Calu3 (cell line): ENCODE measurements at regions not wholly inside any gene's neighbourhood (a gene's known extent, or its start where the extent isn't known, plus 50 kb on each side); places are given as distances from the start of the nearest gene placed in this dataset.

ENCODE experiments used
- BruUV-seq: library from RNA; stranded (reverse); fragments of 400-500 nt; replicated peaks from 2 replicates; lab custom pipeline; 2021; lab: Mats Ljungman, UMichigan
- CTCF ChIA-PET: fragments of 300-600 bp; sonication (Branson Sonifier 250); formaldehyde crosslinking; loops from one replicate; lab custom pipeline; 2022; ENCODE audit warnings: antibody characterized with exemption; lab: Charles Lee
- DNase-seq: peaks from one replicate; pipeline ENCODE4 v3.0.0; 2022
- H3K27ac Mint-ChIP-seq: one replicate; pipeline ENCODE4 v1.8.0; 2022; ENCODE audit warnings: mixed read lengths; ENCODE audit not compliant: unreplicated experiment
- H3K27me3 Mint-ChIP-seq: one replicate; pipeline ENCODE4 v1.8.0; 2022; ENCODE audit warnings: mixed read lengths; ENCODE audit not compliant: unreplicated experiment
- H3K36me3 Mint-ChIP-seq: one replicate; pipeline ENCODE4 v1.8.0; 2022; ENCODE audit warnings: mild to moderate bottlenecking, moderate library complexity, mixed read lengths; ENCODE audit not compliant: insufficient read depth, unreplicated experiment
- H3K4me1 Mint-ChIP-seq: one replicate; pipeline ENCODE4 v1.8.0; 2022; ENCODE audit warnings: mild to moderate bottlenecking, low read depth, mixed read lengths; ENCODE audit not compliant: unreplicated experiment
- H3K4me3 Mint-ChIP-seq: one replicate; pipeline ENCODE4 v1.8.0; 2022; ENCODE audit warnings: mild to moderate bottlenecking, low read depth, moderate library complexity, mixed read lengths; ENCODE audit not compliant: unreplicated experiment
- H3K9me3 Mint-ChIP-seq: one replicate; pipeline ENCODE4 v1.8.0; 2022; ENCODE audit warnings: low read depth, mixed read lengths; ENCODE audit not compliant: unreplicated experiment
- intact Hi-C: fragments of 100-400 bp; cut with micrococcal nuclease; formaldehyde crosslinking; loops from one replicate; pipeline ENCODE4 v1.10.0; 2022; ENCODE audit not compliant: unreplicated experiment
- TF ChIP-seq, protein P1 (sequence below): fragments of 200-600 bp; IDR thresholded peaks from one replicate; pipeline ENCODE4 v1.8.0; 2022; ENCODE audit warnings: antibody characterized with exemption; ENCODE audit not compliant: unreplicated experiment

DNA sequence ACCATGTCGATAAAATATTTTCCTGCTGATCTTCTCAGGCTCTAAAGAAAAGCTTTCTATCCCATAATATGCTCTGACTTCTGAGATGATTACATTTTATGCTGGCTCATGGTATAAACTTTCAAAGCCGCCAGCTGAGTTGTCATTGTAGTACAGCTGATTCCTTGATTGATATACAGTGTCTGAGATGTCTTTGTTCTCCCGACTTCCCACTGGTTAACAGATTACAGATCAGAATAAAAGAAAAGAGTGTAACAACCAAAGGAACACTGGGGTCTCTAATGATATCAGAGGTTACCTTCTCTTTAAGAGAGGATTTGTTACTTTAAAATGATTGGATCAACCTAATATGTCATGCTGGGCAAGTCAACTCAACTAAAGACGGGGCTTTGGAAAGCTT is 485.4 kb upstream of the LRRC7 start:
- TF ChIP-seq, protein P1, sequence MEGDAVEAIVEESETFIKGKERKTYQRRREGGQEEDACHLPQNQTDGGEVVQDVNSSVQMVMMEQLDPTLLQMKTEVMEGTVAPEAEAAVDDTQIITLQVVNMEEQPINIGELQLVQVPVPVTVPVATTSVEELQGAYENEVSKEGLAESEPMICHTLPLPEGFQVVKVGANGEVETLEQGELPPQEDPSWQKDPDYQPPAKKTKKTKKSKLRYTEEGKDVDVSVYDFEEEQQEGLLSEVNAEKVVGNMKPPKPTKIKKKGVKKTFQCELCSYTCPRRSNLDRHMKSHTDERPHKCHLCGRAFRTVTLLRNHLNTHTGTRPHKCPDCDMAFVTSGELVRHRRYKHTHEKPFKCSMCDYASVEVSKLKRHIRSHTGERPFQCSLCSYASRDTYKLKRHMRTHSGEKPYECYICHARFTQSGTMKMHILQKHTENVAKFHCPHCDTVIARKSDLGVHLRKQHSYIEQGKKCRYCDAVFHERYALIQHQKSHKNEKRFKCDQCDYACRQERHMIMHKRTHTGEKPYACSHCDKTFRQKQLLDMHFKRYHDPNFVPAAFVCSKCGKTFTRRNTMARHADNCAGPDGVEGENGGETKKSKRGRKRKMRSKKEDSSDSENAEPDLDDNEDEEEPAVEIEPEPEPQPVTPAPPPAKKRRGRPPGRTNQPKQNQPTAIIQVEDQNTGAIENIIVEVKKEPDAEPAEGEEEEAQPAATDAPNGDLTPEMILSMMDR: no peak
- CTCF ChIA-PET: no interaction called here
- no peak for DNase-seq
- Mint-ChIP-seq H3K4me3 (no peak overlapping the region), H3K4me1 (no peaks in the 10 kb centered on the region), H3K36me3 (no peaks in the 10 kb centered on the region), H3K27me3 (no peaks in the 10 kb centered on the region), H3K9me3 (peaks cover 17% of the 10 kb centered on the region), H3K27ac (no peak overlapping the region)
- intact Hi-C loops: no loop called here
- BruUV-seq: no TSS peak

DNA sequence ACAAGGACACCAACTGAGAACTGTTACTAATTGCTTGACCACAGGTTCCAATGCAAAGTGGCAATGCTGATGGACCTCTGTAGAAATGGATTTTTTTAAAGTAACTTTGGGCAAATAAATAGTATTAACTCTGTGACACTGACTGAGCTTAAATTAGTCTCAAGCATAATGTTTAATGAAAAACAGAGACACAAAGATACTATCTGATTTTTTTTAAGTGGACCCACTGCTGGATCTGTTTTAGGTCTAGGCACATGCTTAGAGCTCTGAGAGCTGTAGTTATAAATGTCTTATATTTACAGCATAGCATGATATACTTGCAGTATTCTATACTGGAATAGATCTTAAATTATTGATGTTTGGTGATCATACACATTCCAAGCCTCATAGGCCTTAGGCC is 481.6 kb upstream of the LRRC7 start:
- H3K36me3 Mint-ChIP-seq: no peaks in the 10 kb centered on the region
- H3K4me3 Mint-ChIP-seq: no peak overlapping the region
- H3K4me1 Mint-ChIP-seq: no peaks in the 10 kb centered on the region
- no peak for DNase-seq
- TF ChIP-seq, protein P1: no peak
- H3K27ac Mint-ChIP-seq: no peak overlapping the region
- BruUV-seq: no TSS peak
- CTCF ChIA-PET: no interaction called here
- H3K27me3 Mint-ChIP-seq: no peaks in the 10 kb centered on the region
- peaks cover 12% of the 10 kb centered on the region for H3K9me3 Mint-ChIP-seq
- intact Hi-C loops: no loop called here

DNA sequence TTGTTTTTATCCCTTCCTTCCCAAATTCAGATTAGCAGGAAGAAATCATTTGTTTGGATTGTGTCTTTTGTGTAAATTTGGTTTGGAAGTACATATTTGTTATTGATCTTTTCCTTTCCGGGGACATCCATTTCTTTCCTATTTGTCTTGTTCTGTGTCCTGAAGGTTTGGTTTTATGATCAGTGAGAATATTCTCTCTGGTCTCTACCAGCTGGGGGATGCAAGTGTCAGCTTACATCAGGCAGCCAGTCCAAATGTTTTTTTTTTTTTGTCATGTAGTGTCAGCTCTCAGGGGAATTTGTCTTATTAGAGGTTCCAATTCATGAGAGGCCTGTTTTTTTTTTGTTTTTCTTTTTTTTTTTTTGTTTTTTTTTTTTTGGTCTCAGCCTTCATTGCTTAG is 479.2 kb upstream of the LRRC7 start:
- Mint-ChIP-seq H3K27ac (no peak overlapping the region), H3K9me3 (peaks cover 12% of the 10 kb centered on the region), H3K27me3 (no peaks in the 10 kb centered on the region), H3K36me3 (no peaks in the 10 kb centered on the region), H3K4me3 (no peak overlapping the region), H3K4me1 (no peaks in the 10 kb centered on the region)
- TF ChIP-seq, protein P1: no peak
- no TSS peak for BruUV-seq
- intact Hi-C loops: no loop called here
- CTCF ChIA-PET: no interaction called here
- DNase-seq: no peak

DNA sequence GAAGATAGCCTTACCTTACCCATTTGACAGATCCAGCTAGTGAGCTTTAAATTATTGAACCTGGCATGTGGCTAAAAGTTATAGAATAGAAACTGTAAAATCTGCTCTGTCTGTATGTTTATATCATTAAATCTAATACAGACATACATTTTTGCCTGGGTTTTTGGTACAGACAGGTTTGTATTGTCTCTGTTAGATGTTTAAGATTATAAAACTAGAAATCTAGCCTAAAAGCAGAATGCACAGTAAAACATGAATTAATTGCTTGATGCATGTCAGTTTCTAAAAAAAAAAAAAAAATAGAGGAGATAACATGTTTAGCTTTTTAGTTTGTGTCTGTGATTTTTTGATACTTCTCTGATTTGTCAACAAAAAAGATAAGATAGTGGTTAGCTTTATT is 477.6 kb upstream of the LRRC7 start:
- CTCF ChIA-PET: no interaction called here
- Mint-ChIP-seq H3K4me1 (no peaks in the 10 kb centered on the region), H3K4me3 (no peak overlapping the region), H3K27me3 (no peaks in the 10 kb centered on the region), H3K36me3 (no peaks in the 10 kb centered on the region), H3K9me3 (peaks cover 12% of the 10 kb centered on the region), H3K27ac (no peak overlapping the region)
- DNase-seq: no peak
- TF ChIP-seq, protein P1: no peak
- no TSS peak for BruUV-seq
- intact Hi-C loops: no loop called here
